Hepatocyte (in vitro differentiated cells): ENCODE measurements at regions not wholly inside any gene's neighbourhood (a gene's known extent, or its start where the extent isn't known, plus 50 kb on each side); places are given as distances from the start of the nearest gene placed in this dataset.
"Not testable (repeated sequence)": the region's sequence is repeated elsewhere in the genome, so short reads cannot be mapped to it uniquely, and the experiment has no call there.

Source experiments
- EZH2 ChIP-seq: fragments of 200-600 bp; sonication (generic); IDR thresholded peaks from 2 replicates; pipeline ENCODE4 v1.6.1; 2016; ENCODE audit warnings: antibody characterized with exemption, mild to moderate bottlenecking, borderline replicate concordance
- TF ChIP-seq, protein P1 (sequence below): fragments of 200-600 bp; sonication (generic); IDR thresholded peaks from 2 replicates; pipeline ENCODE4 v1.5.1; 2016; ENCODE audit warnings: antibody characterized with exemption, mild to moderate bottlenecking; ENCODE audit not compliant: poor library complexity

DNA sequence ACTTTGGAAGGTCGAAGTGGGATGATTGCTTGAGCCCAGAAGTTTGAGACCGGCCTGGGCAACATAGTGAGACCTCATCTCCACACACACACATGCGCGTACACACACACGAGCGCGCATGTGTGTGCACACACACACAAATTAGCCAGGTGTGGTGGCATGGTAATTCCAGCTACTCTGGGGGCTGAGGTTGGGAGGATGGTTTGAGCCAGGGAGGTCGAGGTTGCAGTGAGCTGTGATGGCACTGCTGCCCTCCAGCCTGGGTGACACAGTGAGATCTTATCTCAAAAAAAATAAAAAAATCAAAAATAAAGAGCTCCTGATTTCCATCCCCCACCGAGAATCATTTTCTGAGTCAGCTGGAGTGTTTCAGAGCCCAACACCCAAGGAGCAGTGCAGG is 261.5 kb upstream of the PLGLB2 start:
- TF ChIP-seq, protein P1, sequence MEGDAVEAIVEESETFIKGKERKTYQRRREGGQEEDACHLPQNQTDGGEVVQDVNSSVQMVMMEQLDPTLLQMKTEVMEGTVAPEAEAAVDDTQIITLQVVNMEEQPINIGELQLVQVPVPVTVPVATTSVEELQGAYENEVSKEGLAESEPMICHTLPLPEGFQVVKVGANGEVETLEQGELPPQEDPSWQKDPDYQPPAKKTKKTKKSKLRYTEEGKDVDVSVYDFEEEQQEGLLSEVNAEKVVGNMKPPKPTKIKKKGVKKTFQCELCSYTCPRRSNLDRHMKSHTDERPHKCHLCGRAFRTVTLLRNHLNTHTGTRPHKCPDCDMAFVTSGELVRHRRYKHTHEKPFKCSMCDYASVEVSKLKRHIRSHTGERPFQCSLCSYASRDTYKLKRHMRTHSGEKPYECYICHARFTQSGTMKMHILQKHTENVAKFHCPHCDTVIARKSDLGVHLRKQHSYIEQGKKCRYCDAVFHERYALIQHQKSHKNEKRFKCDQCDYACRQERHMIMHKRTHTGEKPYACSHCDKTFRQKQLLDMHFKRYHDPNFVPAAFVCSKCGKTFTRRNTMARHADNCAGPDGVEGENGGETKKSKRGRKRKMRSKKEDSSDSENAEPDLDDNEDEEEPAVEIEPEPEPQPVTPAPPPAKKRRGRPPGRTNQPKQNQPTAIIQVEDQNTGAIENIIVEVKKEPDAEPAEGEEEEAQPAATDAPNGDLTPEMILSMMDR: not testable (repeated sequence)
- TF ChIP-seq EZH2: not testable (repeated sequence)
